SK-N-SH (cell line): ENCODE measurements at regions not wholly inside any gene's neighbourhood (a gene's known extent, or its start where the extent isn't known, plus 50 kb on each side); places are given as distances from the start of the nearest gene placed in this dataset.

ENCODE experiments used
- CTCF ChIA-PET: fragments of 300-600, 350-600 bp; formaldehyde crosslinking; extraction: SDS; loops from one replicate; lab custom pipeline; 2021; lab: Yijun Ruan, JAX
- POLR2A ChIA-PET: fragments of 350-600 bp; sonication (Branson Sonifier 250); formaldehyde crosslinking; extraction: SDS; loops from one replicate; lab custom pipeline; 2020; ENCODE audit warnings: antibody characterized with exemption, inconsistent platforms; lab: Yijun Ruan, JAX
- DNase-seq: peaks from one replicate; pipeline ENCODE4 v3.0.0; 2012
- H2AFZ ChIP-seq: fragments of 200-600 bp; sonication (generic); 2 replicates; pipeline ENCODE4 v1.8.1; 2016; ENCODE audit warnings: antibody characterized with exemption, mild to moderate bottlenecking, low read depth
- H3F3A ChIP-seq: fragments of 200-600 bp; sonication (generic); replicated peaks from 2 replicates; pipeline ENCODE3; 2016; ENCODE audit warnings: antibody characterized with exemption, mild to moderate bottlenecking; ENCODE audit not compliant: insufficient read depth
- H3K27ac ChIP-seq, 2 experiments: fragments of 200-500 bp in 1 of 2; fragments of 200-600 bp in 1 of 2; sonication (Bioruptor generic) in 1 of 2; sonication (generic), shearing (Covaris generic) in 1 of 2; 2 replicates each; pipeline versions ENCODE4 v1.5.1 to v1.6.1; 2014 to 2016; ENCODE audit warnings: low read depth in 2 of 2, inconsistent platforms in 1 of 2, low read length in 1 of 2, mild to moderate bottlenecking in 1 of 2, mixed read lengths in 1 of 2
- H3K27me3 ChIP-seq: fragments of 200-600 bp; sonication (generic), shearing (Covaris generic); 2 replicates; pipeline ENCODE4 v1.6.1; 2016; ENCODE audit warnings: mixed run types; ENCODE audit not compliant: insufficient read depth
- H3K36me3 ChIP-seq, 2 experiments: fragments of 200-500 bp in 1 of 2; fragments of 200-600 bp in 1 of 2; sonication (Bioruptor generic) in 1 of 2; sonication (generic) in 1 of 2; replicated peaks in 1 of 2; 2 replicates each; pipeline versions ENCODE3 to v1.5.1; 2014 to 2016; ENCODE audit warnings: low read length in 1 of 2, mild to moderate bottlenecking in 1 of 2; ENCODE audit not compliant: insufficient read depth in 2 of 2, control insufficient read depth in 1 of 2
- H3K4me1 ChIP-seq, 2 experiments: fragments of 200-500 bp in 1 of 2; fragments of 200-600 bp in 1 of 2; sonication (Bioruptor generic) in 1 of 2; sonication (generic), shearing (Covaris generic) in 1 of 2; 2 replicates each; pipeline versions ENCODE4 v1.5.1 to v1.6.1; 2014 to 2016; ENCODE audit warnings: low read depth in 1 of 2, low read length in 1 of 2, mixed run types in 1 of 2; ENCODE audit not compliant: insufficient read depth in 2 of 2, control insufficient read depth in 1 of 2
- H3K4me2 ChIP-seq: fragments of 200-600 bp; sonication (generic), shearing (Covaris generic); 2 replicates; pipeline ENCODE4 v1.6.1; 2017; ENCODE audit warnings: mixed run types
- H3K4me3 ChIP-seq, 2 experiments: fragments of 200-500 bp in 1 of 2; fragments of 200-600 bp in 1 of 2; sonication (Bioruptor generic) in 1 of 2; sonication (generic), shearing (Covaris generic) in 1 of 2; 2 replicates each; pipeline versions ENCODE4 v1.5.1 to v1.8.1; 2014 to 2016; ENCODE audit warnings: low read depth in 2 of 2, inconsistent platforms in 1 of 2, low read length in 1 of 2, mild to moderate bottlenecking in 1 of 2, mixed read lengths in 1 of 2, moderate library complexity in 1 of 2
- H3K79me2 ChIP-seq: fragments of 200-600 bp; sonication (generic); 2 replicates; pipeline ENCODE4 v1.8.1; 2017; ENCODE audit warnings: mild to moderate bottlenecking; ENCODE audit not compliant: insufficient read depth
- H3K9ac ChIP-seq: fragments of 200-600 bp; sonication (generic); 2 replicates; pipeline ENCODE4 v1.6.1; 2017; ENCODE audit warnings: mixed run types
- H3K9me2 ChIP-seq: fragments of 200-600 bp; sonication (generic); 2 replicates; pipeline ENCODE4 v1.6.1; 2017; ENCODE audit warnings: mixed run types
- H3K9me3 ChIP-seq: fragments of 200-600 bp; sonication (generic); 2 replicates; pipeline ENCODE4 v1.6.1; 2017; ENCODE audit warnings: mixed run types, mild to moderate bottlenecking, moderate library complexity
- H4K20me1 ChIP-seq: fragments of 200-600 bp; sonication (generic); 2 replicates; pipeline ENCODE4 v1.6.1; 2017; ENCODE audit warnings: mild to moderate bottlenecking, mixed run types; ENCODE audit not compliant: insufficient read depth
- EP300 ChIP-seq, 2 experiments: IDR thresholded peaks; 2 replicates each; pipeline versions ENCODE4 v1.4.0 to v1.6.1; 2012; ENCODE audit warnings: borderline replicate concordance in 1 of 2, low read depth in 1 of 2, low read length in 1 of 2
- FOXJ3 ChIP-seq: sonication (generic); formaldehyde crosslinking; IDR thresholded peaks from 2 replicates; pipeline ENCODE4 v1.5.1; 2020; ENCODE audit warnings: mild to moderate bottlenecking, missing genetic modification reagents
- FOXM1 ChIP-seq: IDR thresholded peaks from 2 replicates; pipeline ENCODE4 v1.4.0; 2012; ENCODE audit warnings: low read depth, mild to moderate bottlenecking
- JUND ChIP-seq: IDR thresholded peaks from 2 replicates; pipeline ENCODE4 v1.4.0; 2012
- MXI1 ChIP-seq: IDR thresholded peaks from 2 replicates; pipeline ENCODE4 v1.6.1; 2012; ENCODE audit warnings: mild to moderate bottlenecking, low read depth, low read length, improper control_type of control experiment
- NFIC ChIP-seq: IDR thresholded peaks from 2 replicates; pipeline ENCODE4 v1.4.0; 2012; ENCODE audit warnings: borderline replicate concordance
- RAD21 ChIP-seq: IDR thresholded peaks from 2 replicates; pipeline ENCODE4 v1.6.1; 2012; ENCODE audit warnings: mild to moderate bottlenecking, low read length
- RFX5 ChIP-seq: IDR thresholded peaks from 2 replicates; pipeline ENCODE4 v1.6.1; 2012; ENCODE audit warnings: mild to moderate bottlenecking, improper control_type of control experiment, low read length
- TCF12 ChIP-seq: IDR thresholded peaks from 2 replicates; pipeline ENCODE4 v1.4.0; 2012
- TEAD4 ChIP-seq: IDR thresholded peaks from 2 replicates; pipeline ENCODE4 v1.4.0; 2012; ENCODE audit warnings: mild to moderate bottlenecking, borderline replicate concordance; ENCODE audit not compliant: insufficient read depth
- WGBS: methylation state at CpG from one replicate; pipeline ENCODE4 v1.1.6; 2017; ENCODE audit warnings: low lambda C conversion rate; 5-methylcytosine and 5-hydroxymethylcytosine counted together
- TF ChIP-seq, protein P1 (sequence below): fragments of 150-350 bp; IDR thresholded peaks from 2 replicates; pipeline ENCODE4 v1.6.1; 2017; ENCODE audit warnings: antibody characterized with exemption, low read length, low read depth, borderline replicate concordance

DNA sequence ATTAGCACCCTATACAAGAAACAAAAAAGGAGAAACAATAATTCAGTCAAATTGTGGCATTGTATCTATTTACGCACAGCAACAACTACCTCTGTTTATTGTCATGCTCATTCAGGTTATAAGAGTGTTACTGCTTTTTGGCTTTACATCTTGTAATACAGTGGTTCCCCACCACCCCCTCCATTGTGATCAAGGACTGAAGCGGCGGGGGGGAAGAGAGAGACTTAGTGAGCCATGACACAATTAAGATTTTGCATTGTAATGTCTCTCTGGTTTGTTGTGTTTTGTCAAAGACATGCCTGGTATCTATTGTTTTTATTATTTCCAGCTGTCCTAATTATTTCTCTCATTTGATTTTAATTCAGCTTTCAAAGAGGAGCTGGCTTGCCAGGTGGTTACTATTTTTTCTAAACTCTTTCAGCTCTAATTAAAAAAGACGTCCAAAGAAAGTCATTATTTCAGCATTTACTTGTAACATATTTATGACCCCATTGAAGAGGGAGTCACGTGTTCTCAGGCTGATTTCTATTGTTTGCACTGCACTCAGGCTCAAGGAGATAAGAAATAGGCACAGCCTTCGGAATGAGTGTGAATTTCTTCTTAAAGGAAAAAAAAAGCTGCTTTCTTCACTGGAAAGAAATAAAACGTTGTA is 234.4 kb upstream of the TBL1XR1 start:
- TF ChIP-seq EP300 (IDR thresholded peaks at IDR 0.05; ENCODE audit: borderline replicate concordance in 1 of 2, low read depth in 1 of 2, low read length in 1 of 2): peak in 1 of 2 experiments; percentile 67; a peak in 1 of 4 replicates
- TF ChIP-seq TCF12: peak; percentile 29; the same call in 1 of the 2 replicates
- peak; percentile 12; the same call in 1 of the 2 replicates for TF ChIP-seq RAD21
- TF ChIP-seq NFIC: no peak
- TF ChIP-seq, all 33 proteins: peak for 3
- CTCF ChIA-PET: interaction anchor here (0.6 to 1.5 kb wide), 2 partner anchors 153 to 236 kb away, joined by 3 read pairs; no protein-coding TSS in a partner anchor
- Histone ChIP-seq H3K79me2 (no peaks in the 10 kb centered on the region), H3K9me2 (no peaks in the 10 kb centered on the region), H3K9me3 (no peaks in the 10 kb centered on the region), H3K4me3 (no peak overlapping the region), H3F3A (no peaks in the 10 kb centered on the region), H3K36me3 (no peaks in the 10 kb centered on the region), H3K4me1 (peaks cover 0 to 16% of the 10 kb centered on the region in 2 experiments; a peak in 2 of 4 replicates), H2AFZ (no peak overlapping the region), H3K27ac (peak overlapping the region in 1 of 2 experiments; percentile 69; a peak in 2 of 4 replicates), H3K9ac (no peak overlapping the region), H3K4me2 (no peak overlapping the region), H4K20me1 (no peaks in the 10 kb centered on the region), H3K27me3 (no peaks in the 10 kb centered on the region)
- DNase-seq: peak; percentile 32
- WGBS: 52% methylated on average over 7 of the region's 7 CpGs
- POLR2A ChIA-PET: interaction anchor here (0.6 kb wide), 1 partner anchor 235 kb away, joined by 3 read pairs; no protein-coding TSS in a partner anchor

DNA sequence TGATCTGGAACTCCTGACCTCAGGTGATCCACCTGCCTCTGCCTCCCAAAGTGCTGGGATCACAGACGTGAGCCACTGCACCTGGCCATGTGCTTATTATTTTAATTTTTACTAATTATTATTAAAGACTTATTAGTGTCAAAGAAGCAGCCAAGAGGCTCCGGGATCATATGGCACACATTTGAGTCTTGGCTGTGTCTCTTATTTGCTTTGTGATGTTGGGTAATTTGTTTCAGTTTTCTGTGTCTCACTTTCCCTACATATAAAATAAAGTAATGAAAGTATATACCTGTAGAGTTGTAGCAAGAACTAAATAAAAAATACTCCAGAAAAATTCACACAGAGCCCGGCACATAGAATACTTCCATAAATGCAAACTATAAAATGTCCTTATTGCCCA is 238.0 kb upstream of the TBL1XR1 start:
- 84% methylated on average over 3 of the region's 3 CpGs for WGBS
- H2AFZ ChIP-seq: no peak overlapping the region
- no peak overlapping the region for H3K4me3 ChIP-seq
- H3K36me3 ChIP-seq: no peaks in the 10 kb centered on the region
- no peak overlapping the region for H3K27ac ChIP-seq
- peaks cover 7 to 16% of the 10 kb centered on the region in 2 experiments; a peak in 3 of 4 replicates for H3K4me1 ChIP-seq
- no peaks in the 10 kb centered on the region for H3F3A ChIP-seq
- H3K9me2 ChIP-seq: no peaks in the 10 kb centered on the region
- H3K4me2 ChIP-seq: no peak overlapping the region
- POLR2A ChIA-PET: no interaction called here
- no peak overlapping the region for H3K9ac ChIP-seq
- no peaks in the 10 kb centered on the region for H4K20me1 ChIP-seq
- H3K27me3 ChIP-seq: no peaks in the 10 kb centered on the region
- no peak for TF ChIP-seq RFX5
- no peak for TF ChIP-seq JUND
- TF ChIP-seq FOXJ3: no peak
- TF ChIP-seq, protein P1, sequence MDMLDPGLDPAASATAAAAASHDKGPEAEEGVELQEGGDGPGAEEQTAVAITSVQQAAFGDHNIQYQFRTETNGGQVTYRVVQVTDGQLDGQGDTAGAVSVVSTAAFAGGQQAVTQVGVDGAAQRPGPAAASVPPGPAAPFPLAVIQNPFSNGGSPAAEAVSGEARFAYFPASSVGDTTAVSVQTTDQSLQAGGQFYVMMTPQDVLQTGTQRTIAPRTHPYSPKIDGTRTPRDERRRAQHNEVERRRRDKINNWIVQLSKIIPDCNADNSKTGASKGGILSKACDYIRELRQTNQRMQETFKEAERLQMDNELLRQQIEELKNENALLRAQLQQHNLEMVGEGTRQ: no peak
- TF ChIP-seq EP300 (IDR thresholded peaks at IDR 0.05; ENCODE audit: borderline replicate concordance in 1 of 2, low read depth in 1 of 2, low read length in 1 of 2): no peak
- TF ChIP-seq MXI1: no peak
- no peak for TF ChIP-seq FOXM1
- TF ChIP-seq TEAD4: no peak
- no peaks in the 10 kb centered on the region for H3K9me3 ChIP-seq
- DNase-seq: no peak
- CTCF ChIA-PET: no interaction called here
- no peaks in the 10 kb centered on the region for H3K79me2 ChIP-seq
